H1 (cell line): ENCODE measurements at regions not wholly inside any gene's neighbourhood (a gene's known extent, or its start where the extent isn't known, plus 50 kb on each side); places are given as distances from the start of the nearest gene placed in this dataset.
A peak's percentile ranks its signal among the peaks of the same experiment; 100 is the strongest.

Experiments
- CTCF ChIA-PET: fragments of 300-600 bp; sonication (Branson Sonifier 250); formaldehyde crosslinking; loops from one replicate; lab custom pipeline; 2021; ENCODE audit not compliant: partially characterized antibody; lab: Charles Lee
- POLR2A ChIA-PET: fragments of 300-600 bp; sonication (Branson Sonifier 250); formaldehyde crosslinking; loops from one replicate; lab custom pipeline; 2021; ENCODE audit warnings: inconsistent platforms; ENCODE audit not compliant: partially characterized antibody; lab: Charles Lee
- DNase-seq, 2 experiments: peaks; one replicate each; pipeline versions ENCODE4 v3.0.0 to v3.0.0-alpha.2; 2010 to 2022; ENCODE audit warnings: low spot score in 2 of 2, low read depth in 1 of 2, mixed read lengths in 1 of 2
- FAIRE-seq: peaks from 2 replicates; lab custom pipeline; 2011; peaks lifted over from hg19 to GRCh38; lab: Jason Lieb, UNC
- H2AFZ ChIP-seq: 2 replicates; pipeline ENCODE4 v1.8.1; 2012; ENCODE audit warnings: low read length, inconsistent platforms
- H2AK5ac ChIP-seq: 2 replicates; pipeline ENCODE4 v1.6.1; 2013; ENCODE audit warnings: low read depth, low read length
- H2BK120ac ChIP-seq: replicated peaks from 2 replicates; pipeline ENCODE3; 2013; ENCODE audit warnings: low read depth, low read length, inconsistent platforms
- H2BK12ac ChIP-seq: 2 replicates; pipeline ENCODE4 v1.6.1; 2013; ENCODE audit warnings: low read depth, low read length
- H2BK15ac ChIP-seq: 2 replicates; pipeline ENCODE4 v1.6.1; 2013; ENCODE audit warnings: low read length
- H2BK20ac ChIP-seq: 2 replicates; pipeline ENCODE4 v1.6.1; 2013; ENCODE audit warnings: low read length
- H2BK5ac ChIP-seq: 2 replicates; pipeline ENCODE4 v1.6.1; 2013; ENCODE audit warnings: low read depth, low read length
- H3K14ac ChIP-seq: 2 replicates; pipeline ENCODE4 v1.6.1; 2013; ENCODE audit warnings: inconsistent platforms; ENCODE audit not compliant: insufficient read length
- H3K18ac ChIP-seq: 2 replicates; pipeline ENCODE4 v1.6.1; 2013; ENCODE audit warnings: low read length; ENCODE audit errors: extremely low read depth
- H3K23ac ChIP-seq: 2 replicates; pipeline ENCODE4 v1.6.1; 2013; ENCODE audit warnings: inconsistent platforms; ENCODE audit not compliant: insufficient read length
- H3K23me2 ChIP-seq: 2 replicates; pipeline ENCODE4 v1.6.1; 2013; ENCODE audit warnings: low read depth, low read length
- H3K27ac ChIP-seq: 2 replicates; pipeline ENCODE4 v1.6.1; 2011; ENCODE audit warnings: low read depth, low read length, inconsistent platforms
- H3K27me3 ChIP-seq, 4 experiments: replicated peaks in 1 of 4; 1 replicate in 1 of 4; 2 replicates in 3 of 4; pipeline versions ENCODE4 v1.6.1 to v1.8.1; 2011 to 2013; ENCODE audit warnings: low read length in 3 of 4, mild to moderate bottlenecking in 3 of 4, inconsistent platforms in 2 of 4, mixed read lengths in 2 of 4, moderate library complexity in 1 of 4; ENCODE audit not compliant: control insufficient read depth in 3 of 4, insufficient read depth in 3 of 4; ENCODE audit errors: extremely low read depth in 1 of 4
- H3K36me3 ChIP-seq, 4 experiments: 2 replicates each; pipeline versions ENCODE4 v1.6.1 to v1.8.1; 2011 to 2013; ENCODE audit warnings: mild to moderate bottlenecking in 4 of 4, low read length in 3 of 4, moderate library complexity in 2 of 4, control low read depth in 1 of 4, inconsistent platforms in 1 of 4; ENCODE audit not compliant: insufficient read depth in 4 of 4, control insufficient read depth in 2 of 4
- H3K4ac ChIP-seq: replicated peaks from 2 replicates; pipeline ENCODE3; 2013; ENCODE audit warnings: low read length, low read depth, mixed read lengths, inconsistent platforms; ENCODE audit not compliant: insufficient read length
- H3K4me1 ChIP-seq, 4 experiments: replicated peaks in 1 of 4; 1 replicate in 1 of 4; 2 replicates in 3 of 4; pipeline versions ENCODE4 v1.6.1 to v1.8.1; 2011 to 2013; ENCODE audit warnings: low read length in 3 of 4, inconsistent platforms in 2 of 4, mixed read lengths in 1 of 4; ENCODE audit not compliant: insufficient read depth in 4 of 4, control insufficient read depth in 3 of 4
- H3K4me2 ChIP-seq, 2 experiments: 2 replicates each; pipeline versions ENCODE4 v1.6.1 to v1.8.1; 2011 to 2013; ENCODE audit warnings: low read depth in 2 of 2, low read length in 2 of 2, control low read depth in 1 of 2, inconsistent platforms in 1 of 2, mild to moderate bottlenecking in 1 of 2; ENCODE audit not compliant: insufficient read depth in 1 of 2
- H3K4me3 ChIP-seq, 4 experiments: fragments of 200-600, 300-600 bp in 1 of 4; sonication (generic), shearing (Covaris generic), sonication (Bioruptor Twin) in 1 of 4; 2 replicates each; pipeline versions ENCODE4 v1.5.1 to v1.8.1; 2011 to 2016; ENCODE audit warnings: low read length in 4 of 4, low read depth in 3 of 4, control low read depth in 2 of 4, inconsistent platforms in 2 of 4, mild to moderate bottlenecking in 2 of 4, mixed read lengths in 1 of 4, moderate library complexity in 1 of 4; ENCODE audit not compliant: insufficient read depth in 2 of 4; ENCODE audit errors: extremely low read depth in 1 of 4
- H3K56ac ChIP-seq: replicated peaks from 2 replicates; pipeline ENCODE3; 2013; ENCODE audit warnings: low read depth, mild to moderate bottlenecking, mixed read lengths, low read length, inconsistent platforms; ENCODE audit not compliant: insufficient read length
- H3K79me1 ChIP-seq: 2 replicates; pipeline ENCODE4 v1.6.1; 2013; ENCODE audit warnings: low read depth, low read length, control low read depth
- H3K79me2 ChIP-seq, 2 experiments: 2 replicates each; pipeline versions ENCODE4 v1.6.1 to v1.8.1; 2012 to 2013; ENCODE audit warnings: low read length in 2 of 2, mild to moderate bottlenecking in 2 of 2, inconsistent platforms in 1 of 2; ENCODE audit not compliant: insufficient read depth in 2 of 2, control insufficient read depth in 1 of 2
- H3K9ac ChIP-seq, 4 experiments: replicated peaks in 1 of 4; 1 replicate in 1 of 4; 2 replicates in 3 of 4; pipeline versions ENCODE4 v1.6.1 to v1.8.1; 2011 to 2013; ENCODE audit warnings: low read depth in 3 of 4, low read length in 3 of 4, control low read depth in 2 of 4, mild to moderate bottlenecking in 2 of 4, moderate library complexity in 2 of 4, inconsistent platforms in 1 of 4; ENCODE audit errors: extremely low read depth in 1 of 4
- H3K9me3 ChIP-seq, 2 experiments: 2 replicates each; pipeline versions ENCODE4 v1.6.1 to v1.8.1; 2012 to 2013; ENCODE audit warnings: mild to moderate bottlenecking in 2 of 2, moderate library complexity in 2 of 2, control low read depth in 1 of 2, inconsistent platforms in 1 of 2, low read depth in 1 of 2, low read length in 1 of 2, mixed read lengths in 1 of 2; ENCODE audit not compliant: insufficient read depth in 2 of 2
- H4K20me1 ChIP-seq, 2 experiments: replicated peaks in 1 of 2; 2 replicates each; pipeline versions ENCODE3 to v1.8.1; 2011 to 2013; ENCODE audit warnings: inconsistent platforms in 2 of 2, low read length in 2 of 2, mild to moderate bottlenecking in 1 of 2; ENCODE audit not compliant: insufficient read depth in 2 of 2, control insufficient read depth in 1 of 2
- H4K5ac ChIP-seq: 2 replicates; pipeline ENCODE4 v1.6.1; 2013; ENCODE audit warnings: low read length, low read depth, mixed read lengths, inconsistent platforms; ENCODE audit not compliant: insufficient read length
- H4K8ac ChIP-seq: 2 replicates; pipeline ENCODE4 v1.8.0; 2013; ENCODE audit warnings: mild to moderate bottlenecking, moderate library complexity, low read length, inconsistent platforms; ENCODE audit not compliant: insufficient read depth; ENCODE audit errors: extremely low read depth
- H4K91ac ChIP-seq: replicated peaks from 2 replicates; pipeline ENCODE3; 2013; ENCODE audit warnings: low read length, mixed read lengths, inconsistent platforms; ENCODE audit not compliant: insufficient read length
- CTCF ChIP-seq, 3 experiments: IDR thresholded peaks; 1 replicate in 2 of 3; 2 replicates in 1 of 3; pipeline versions ENCODE4 v1.5.1 to v1.6.1; 2011; ENCODE audit warnings: low read length in 3 of 3, mild to moderate bottlenecking in 3 of 3, inconsistent platforms in 2 of 3, low read depth in 1 of 3, moderate library complexity in 1 of 3; ENCODE audit not compliant: insufficient read depth in 1 of 3; ENCODE audit errors: control extremely low read depth in 1 of 3
- E2F6 ChIP-seq: IDR thresholded peaks from 2 replicates; pipeline ENCODE4 v1.6.1; 2012; ENCODE audit warnings: inconsistent platforms
- RAD21 ChIP-seq, 2 experiments: IDR thresholded peaks in 1 of 2; conservative IDR thresholded peaks in 1 of 2; 2 replicates each; pipeline ENCODE4 v1.6.1; 2011; ENCODE audit warnings: low read depth in 2 of 2, low read length in 2 of 2, improper control_type of control experiment in 1 of 2, inconsistent platforms in 1 of 2, mild to moderate bottlenecking in 1 of 2, moderate library complexity in 1 of 2
- TCF12 ChIP-seq: IDR thresholded peaks from 2 replicates; pipeline ENCODE4 v1.6.1; 2011; ENCODE audit warnings: low read depth, mild to moderate bottlenecking, low read length
- WGBS, 2 experiments: shearing (Covaris generic) in 1 of 2; methylation state at CpG; one replicate each; pipeline versions ENCODE4 v1.1.6 to v1.1.7; 2013 to 2015; ENCODE audit warnings: low lambda C conversion rate in 2 of 2, mixed read lengths in 2 of 2, inconsistent platforms in 1 of 2, low coverage in 1 of 2, missing lambda C conversion rate in 1 of 2; ENCODE audit not compliant: insufficient replicate concordance in 2 of 2, insufficient coverage in 1 of 2, insufficient read length in 1 of 2; ENCODE audit errors: extremely low coverage in 1 of 2, missing lambda C conversion rate in 1 of 2; 5-methylcytosine and 5-hydroxymethylcytosine counted together

GRCh38 chr22:44583854-44584253 is 85.8 kb upstream of the RTL6 start:
- H3K14ac ChIP-seq: no peak overlapping the region
- no peak for FAIRE-seq
- WGBS, 2 experiments: 75% methylated on average over 9 of the region's 12 CpGs; no CpG with 5 or more reads in 1 of the 2 experiments

More at GRCh38 chr22:44583854-44584253, 85.8 kb upstream of the RTL6 start:
- H2BK5ac ChIP-seq: no peak overlapping the region
- H3K23ac ChIP-seq: no peak overlapping the region
- POLR2A ChIA-PET: no interaction called here
- TF ChIP-seq TCF12 (no peak), RAD21 (IDR thresholded peaks at IDR 0.05 in 1 of 2, conservative IDR thresholded peaks at IDR 0.05 in 1 of 2; ENCODE audit: low read depth in 2 of 2, low read length in 2 of 2) (peak in 1 of 2 experiments; percentile 30; a peak in 3 of 4 replicates), E2F6 (no peak), CTCF (IDR thresholded peaks at IDR 0.05; ENCODE audit: control extremely low read depth in 1 of 3, insufficient read depth in 1 of 3, low read depth in 1 of 3, low read length in 3 of 3) (peak; percentile 12 to 57 (median 23); a peak in 3 of 4 replicates)
- no peak overlapping the region for H2AFZ ChIP-seq
- no peak overlapping the region for H4K91ac ChIP-seq
- H3K36me3 ChIP-seq: no peaks in the 10 kb centered on the region
- DNase-seq: no peak
- no peak overlapping the region for H3K27ac ChIP-seq
- H4K5ac ChIP-seq: no peak overlapping the region
- H4K20me1 ChIP-seq: no peaks in the 10 kb centered on the region
- no peak overlapping the region for H2AK5ac ChIP-seq
- no peak overlapping the region for H2BK120ac ChIP-seq
- no peak overlapping the region for H3K18ac ChIP-seq
- H2BK20ac ChIP-seq: no peak overlapping the region
- no peak overlapping the region for H3K4me3 ChIP-seq
- CTCF ChIA-PET: interaction anchor here (0.6 to 2.0 kb wide), 6 partner anchors 18 to 1790 kb away, joined by 3 to 6 read pairs (median 4); no protein-coding TSS in a partner anchor
- no peak overlapping the region for H4K8ac ChIP-seq
- no peak overlapping the region for H3K56ac ChIP-seq
- no peaks in the 10 kb centered on the region for H3K23me2 ChIP-seq
- no peak overlapping the region for H2BK15ac ChIP-seq
- H3K79me2 ChIP-seq: no peaks in the 10 kb centered on the region
- H3K9me3 ChIP-seq: no peaks in the 10 kb centered on the region
- no peak overlapping the region for H3K4ac ChIP-seq
- no peaks in the 10 kb centered on the region; a peak in 2 of 7 replicates for H3K27me3 ChIP-seq
- H2BK12ac ChIP-seq: no peak overlapping the region
- no peaks in the 10 kb centered on the region for H3K79me1 ChIP-seq
- H3K9ac ChIP-seq: no peak overlapping the region
- H3K4me2 ChIP-seq: no peak overlapping the region
- no peaks in the 10 kb centered on the region for H3K4me1 ChIP-seq
